Inflammatory macrophage treated with lipopolysaccharide for 1 hour (primary cell): ENCODE measurements at regions not wholly inside any gene's neighbourhood (a gene's known extent, or its start where the extent isn't known, plus 50 kb on each side); places are given as distances from the start of the nearest gene placed in this dataset.
"Not testable (repeated sequence)": the region's sequence is repeated elsewhere in the genome, so short reads cannot be mapped to it uniquely, and the experiment has no call there.

Experiments used
- DNase-seq, 2 donors: peaks; one replicate each; pipeline ENCODE4 v3.0.0-alpha.2; 2020 to 2022

- no peak for DNase-seq
Observed at GRCh38 chr22:22811016-22812009, 76.3 kb upstream of the IGLL5 start.

GRCh38 chr22:22812031-22812905 lies 75.3 kb upstream of the IGLL5 start:
- DNase-seq: no peak

- DNase-seq: no peak
Observed at GRCh38 chr22:22813126-22814075, 74.2 kb upstream of the IGLL5 start.

- no peak for DNase-seq
Observed at GRCh38 chr22:22814666-22815396, 72.8 kb upstream of the IGLL5 start.

- DNase-seq: peak; percentile 46 to 47
Observed at GRCh38 chr22:22815397-22816170, 72.0 kb upstream of the IGLL5 start.

- no peak for DNase-seq
Observed at GRCh38 chr22:22816171-22816514, 71.5 kb upstream of the IGLL5 start.

GRCh38 chr22:22816766-22817410 lies 70.7 kb upstream of the IGLL5 start:
- DNase-seq: no peak

GRCh38 chr22:22817468-22818201 lies 70.0 kb upstream of the IGLL5 start:
- no peak for DNase-seq

- DNase-seq: no peak
Observed at GRCh38 chr22:22818202-22818538, 69.4 kb upstream of the IGLL5 start.

- no peak for DNase-seq
Observed at GRCh38 chr22:22818861-22819855, 68.5 kb upstream of the IGLL5 start.

- DNase-seq: no peak
Observed at GRCh38 chr22:22820076-22820475, 67.5 kb upstream of the IGLL5 start.

GRCh38 chr22:22820626-22821025 lies 67.0 kb upstream of the IGLL5 start:
- DNase-seq: no peak

- no peak for DNase-seq
Observed at GRCh38 chr22:22821340-22821739, 66.3 kb upstream of the IGLL5 start.

- DNase-seq: no peak
Observed at GRCh38 chr22:22822106-22822505, 65.5 kb upstream of the IGLL5 start.

- not testable (repeated sequence) for DNase-seq
Observed at GRCh38 chr22:22822553-22822952, 65.1 kb upstream of the IGLL5 start.

GRCh38 chr22:22823131-22823810 lies 64.3 kb upstream of the IGLL5 start:
- no peak for DNase-seq

- no peak for DNase-seq
Observed at GRCh38 chr22:22824340-22825212, 63.0 kb upstream of the IGLL5 start.
